ENCODE measurements at regions not wholly inside any gene's neighbourhood (a gene's known extent, or its start where the extent isn't known, plus 50 kb on each side); places are given as distances from the start of the nearest gene placed in this dataset.

DNA sequence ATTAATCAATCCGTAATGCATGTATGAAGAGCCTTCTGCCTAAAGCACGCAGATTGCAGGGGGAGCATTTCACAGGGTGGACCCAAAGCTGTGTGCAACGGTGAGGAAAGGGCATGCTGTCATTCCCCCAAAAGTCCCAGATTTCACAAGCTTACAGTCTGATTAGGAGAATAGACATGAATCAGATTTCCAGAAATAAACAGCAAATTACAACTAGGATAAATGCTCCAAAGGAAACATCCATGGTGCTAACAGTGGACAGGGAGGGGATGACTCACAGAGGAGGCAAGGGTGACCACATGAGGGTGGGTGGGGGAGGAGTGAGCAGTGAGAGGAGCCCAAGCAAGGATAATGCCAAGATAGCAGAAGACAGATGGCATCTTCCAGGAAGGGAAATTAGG, 258.4 kb upstream of the TAS2R1 start:
- Histone ChIP-seq H3K4me1 (no peaks in the 10 kb centered on the region), H3K9me3 (ENCODE audit: low read depth) (no peaks in the 10 kb centered on the region), H3K27ac (no peak overlapping the region), H3K4me2 (no peak overlapping the region), H3K36me3 (no peaks in the 10 kb centered on the region), H3K9ac (no peak overlapping the region), H3K4me3 (no peak overlapping the region), H3K27me3 (no peaks in the 10 kb centered on the region), H2AFZ (replicated peaks) (no peak overlapping the region), H3K79me2 (ENCODE audit: low read depth) (no peaks in the 10 kb centered on the region), H3F3A (ENCODE audit: low read depth) (no peaks in the 10 kb centered on the region), H4K20me1 (ENCODE audit: low read depth) (no peaks in the 10 kb centered on the region)
- Mint-ChIP-seq H3K4me1 (peaks cover 14% of the 10 kb centered on the region), H3K27me3 (ENCODE audit: insufficient read depth, low read depth) (peaks cover 5% of the 10 kb centered on the region), H3K36me3 (no peaks in the 10 kb centered on the region), H3K9me3 (no peaks in the 10 kb centered on the region), H3K4me3 (no peak overlapping the region), H3K27ac (no peak overlapping the region)
- TF ChIP-seq, protein P1, sequence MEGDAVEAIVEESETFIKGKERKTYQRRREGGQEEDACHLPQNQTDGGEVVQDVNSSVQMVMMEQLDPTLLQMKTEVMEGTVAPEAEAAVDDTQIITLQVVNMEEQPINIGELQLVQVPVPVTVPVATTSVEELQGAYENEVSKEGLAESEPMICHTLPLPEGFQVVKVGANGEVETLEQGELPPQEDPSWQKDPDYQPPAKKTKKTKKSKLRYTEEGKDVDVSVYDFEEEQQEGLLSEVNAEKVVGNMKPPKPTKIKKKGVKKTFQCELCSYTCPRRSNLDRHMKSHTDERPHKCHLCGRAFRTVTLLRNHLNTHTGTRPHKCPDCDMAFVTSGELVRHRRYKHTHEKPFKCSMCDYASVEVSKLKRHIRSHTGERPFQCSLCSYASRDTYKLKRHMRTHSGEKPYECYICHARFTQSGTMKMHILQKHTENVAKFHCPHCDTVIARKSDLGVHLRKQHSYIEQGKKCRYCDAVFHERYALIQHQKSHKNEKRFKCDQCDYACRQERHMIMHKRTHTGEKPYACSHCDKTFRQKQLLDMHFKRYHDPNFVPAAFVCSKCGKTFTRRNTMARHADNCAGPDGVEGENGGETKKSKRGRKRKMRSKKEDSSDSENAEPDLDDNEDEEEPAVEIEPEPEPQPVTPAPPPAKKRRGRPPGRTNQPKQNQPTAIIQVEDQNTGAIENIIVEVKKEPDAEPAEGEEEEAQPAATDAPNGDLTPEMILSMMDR (IDR thresholded peaks at IDR 0.05): no peak
- TF ChIP-seq EZH2 (IDR thresholded peaks at IDR 0.05) (no peak), EZH2phosphoT487 (IDR thresholded peaks at IDR 0.05) (no peak)
- DNase-seq (ENCODE audit: low spot score): no peak

DNA sequence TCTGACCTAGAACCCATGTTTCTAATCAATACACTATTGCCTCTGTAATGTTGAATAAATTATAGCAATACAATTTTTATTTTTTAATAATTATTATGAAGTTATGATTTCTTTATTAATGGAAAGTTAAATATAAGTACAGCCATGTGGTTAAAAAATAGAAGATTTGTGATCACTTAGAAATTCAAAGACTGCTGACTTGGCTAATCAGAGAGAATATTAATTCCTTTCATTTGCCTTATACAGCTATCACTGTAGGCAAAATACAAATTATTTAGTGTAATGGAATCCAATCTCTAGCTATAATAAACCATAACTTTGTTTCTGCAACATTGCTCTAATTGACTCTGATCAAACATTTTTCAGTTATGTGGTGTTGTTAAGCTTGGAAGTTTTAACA, 255.0 kb upstream of the TAS2R1 start:
- no peak for TF ChIP-seq EZH2 (IDR thresholded peaks at IDR 0.05)
- TF ChIP-seq, protein P1 (IDR thresholded peaks at IDR 0.05): no peak
- no peak for TF ChIP-seq EZH2phosphoT487 (IDR thresholded peaks at IDR 0.05)
- Histone ChIP-seq H3K27me3 (no peaks in the 10 kb centered on the region), H3K4me3 (no peak overlapping the region), H3K4me2 (no peak overlapping the region), H3K79me2 (ENCODE audit: low read depth) (no peaks in the 10 kb centered on the region), H3K36me3 (no peaks in the 10 kb centered on the region), H3K9me3 (ENCODE audit: low read depth) (peaks cover 6% of the 10 kb centered on the region), H2AFZ (replicated peaks) (no peak overlapping the region), H4K20me1 (ENCODE audit: low read depth) (no peaks in the 10 kb centered on the region), H3F3A (ENCODE audit: low read depth) (no peaks in the 10 kb centered on the region), H3K4me1 (no peaks in the 10 kb centered on the region), H3K27ac (no peak overlapping the region), H3K9ac (no peak overlapping the region)
- no peak for DNase-seq (ENCODE audit: low spot score)
- H3K4me3 Mint-ChIP-seq: no peak overlapping the region
- H3K27me3 Mint-ChIP-seq (ENCODE audit: insufficient read depth, low read depth): peaks cover 5% of the 10 kb centered on the region
- no peak overlapping the region for H3K27ac Mint-ChIP-seq
- H3K9me3 Mint-ChIP-seq: peaks cover 11% of the 10 kb centered on the region
- peaks cover 12% of the 10 kb centered on the region for H3K4me1 Mint-ChIP-seq
- H3K36me3 Mint-ChIP-seq: no peaks in the 10 kb centered on the region

DNA sequence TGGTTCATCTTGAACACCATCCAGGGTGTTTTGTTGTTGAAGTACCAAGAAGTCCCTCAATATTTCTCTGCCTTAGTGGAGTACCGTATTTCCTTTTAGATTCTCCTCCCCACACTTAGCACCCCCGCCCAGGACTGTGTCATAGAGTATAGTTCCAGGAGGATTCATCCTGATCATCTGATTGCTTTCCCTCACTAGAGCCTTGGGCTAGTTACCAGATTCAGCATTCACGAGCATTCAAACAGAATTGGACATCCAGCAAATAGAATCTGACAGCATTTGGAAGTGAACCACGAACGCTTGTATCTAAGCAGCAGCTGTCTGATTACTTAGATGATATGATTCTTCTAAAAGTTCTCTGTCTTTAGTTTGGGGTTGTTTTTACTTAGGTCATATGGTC, 248.1 kb upstream of the TAS2R1 start:
- Mint-ChIP-seq H3K36me3 (no peaks in the 10 kb centered on the region), H3K4me1 (no peaks in the 10 kb centered on the region), H3K27ac (no peak overlapping the region), H3K4me3 (no peak overlapping the region), H3K9me3 (peaks cover 11% of the 10 kb centered on the region), H3K27me3 (ENCODE audit: insufficient read depth, low read depth) (peaks cover 3% of the 10 kb centered on the region)
- peaks cover 6% of the 10 kb centered on the region for H3K9me3 ChIP-seq (ENCODE audit: low read depth)
- H2AFZ ChIP-seq (replicated peaks): no peak overlapping the region
- TF ChIP-seq, protein P1 (IDR thresholded peaks at IDR 0.05): no peak
- no peak for TF ChIP-seq EZH2phosphoT487 (IDR thresholded peaks at IDR 0.05)
- no peak for TF ChIP-seq EZH2 (IDR thresholded peaks at IDR 0.05)
- H4K20me1 ChIP-seq (ENCODE audit: low read depth): no peaks in the 10 kb centered on the region
- H3K9ac ChIP-seq: no peak overlapping the region
- H3K27ac ChIP-seq: no peak overlapping the region
- no peaks in the 10 kb centered on the region for H3K4me1 ChIP-seq
- H3K27me3 ChIP-seq: no peaks in the 10 kb centered on the region
- no peak for DNase-seq (ENCODE audit: low spot score)
- H3F3A ChIP-seq (ENCODE audit: low read depth): no peaks in the 10 kb centered on the region
- no peak overlapping the region for H3K4me2 ChIP-seq
- no peak overlapping the region for H3K4me3 ChIP-seq
- H3K79me2 ChIP-seq (ENCODE audit: low read depth): no peaks in the 10 kb centered on the region
- no peaks in the 10 kb centered on the region for H3K36me3 ChIP-seq

Measured in neural progenitor cell (in vitro differentiated cells).